ENCODE measurements at regions not wholly inside any gene's neighbourhood (a gene's known extent, or its start where the extent isn't known, plus 50 kb on each side); places are given as distances from the start of the nearest gene placed in this dataset.
"Not testable (repeated sequence)": the region's sequence is repeated elsewhere in the genome, so short reads cannot be mapped to it uniquely, and the experiment has no call there.

DNA sequence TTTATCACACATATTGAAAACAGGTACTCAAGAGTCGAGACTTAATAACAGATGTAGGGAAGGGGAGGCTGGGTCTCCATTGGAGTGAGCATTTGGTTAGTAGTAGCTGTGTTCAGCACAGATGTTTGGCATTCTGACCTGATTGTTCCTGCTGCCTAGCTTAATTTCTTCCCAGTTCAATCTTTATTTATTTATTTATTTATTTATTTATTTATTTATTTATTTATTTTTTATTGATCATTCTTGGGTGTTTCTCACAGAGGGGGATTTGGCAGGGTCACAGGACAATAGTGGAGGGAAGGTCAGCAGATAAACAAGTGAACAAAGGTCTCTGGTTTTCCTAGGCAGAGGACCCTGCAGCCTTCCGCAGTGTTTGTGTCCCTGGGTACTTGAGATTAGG lies 324.3 kb downstream of the CHM start:
- intact Hi-C loops (cut with micrococcal nuclease) = not testable (repeated sequence)

DNA sequence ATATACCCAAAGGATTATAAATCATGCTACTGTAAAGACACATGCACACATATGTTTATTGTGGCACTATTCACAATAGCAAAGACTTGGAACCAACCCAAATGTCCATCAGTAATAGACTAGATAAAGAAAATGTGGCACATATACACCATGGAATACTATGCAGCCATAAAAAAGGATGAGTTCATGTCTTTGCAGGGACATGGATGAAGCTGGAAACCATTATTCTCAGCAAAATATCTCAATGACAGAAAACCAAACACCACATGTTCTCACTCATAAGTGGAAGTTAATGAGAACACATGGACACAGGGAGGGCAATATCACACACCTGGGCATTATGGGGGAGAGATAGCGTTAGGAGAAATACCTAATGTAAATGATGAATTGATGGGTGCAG lies 323.8 kb upstream of the POF1B start:
- H3K9ac ChIP-seq (ENCODE audit: insufficient read depth in 1 of 2, low read depth in 2 of 2, low read length in 2 of 2); H4K20me1 ChIP-seq (replicated peaks; ENCODE audit: control insufficient read depth, insufficient read depth, low read length); BruUV-seq (replicated peaks); H3K9me3 ChIP-seq (replicated peaks; ENCODE audit: control insufficient read depth, insufficient read depth, low read depth, low read length); H3K9me1 ChIP-seq (ENCODE audit: control insufficient read depth, insufficient read depth, low read length); H3K27ac ChIP-seq (ENCODE audit: extremely low read depth, low read depth, low read length); H3K4me3 ChIP-seq; H3K79me2 ChIP-seq (ENCODE audit: control insufficient read depth, insufficient read depth, low read length); DNase-seq (ENCODE audit: extremely low read depth in 1 of 4, low spot score in 3 of 4); FAIRE-seq; intact Hi-C loops (cut with micrococcal nuclease); CTCF ChIA-PET (ENCODE audit: low intra/inter-chr PET ratio); POLR2A ChIA-PET; H3K27me3 ChIP-seq (ENCODE audit: control insufficient read depth in 2 of 2, insufficient read depth in 2 of 2, low read length in 2 of 2); H3K4me2 ChIP-seq (ENCODE audit: insufficient read depth, low read length); in situ Hi-C loops (cut with MboI); ATAC-seq; H3K4me1 ChIP-seq (replicated peaks in 1 of 2; ENCODE audit: control insufficient read depth in 2 of 2, insufficient read depth in 2 of 2, low read length in 2 of 2); H2AFZ ChIP-seq (ENCODE audit: low read depth, low read length); H3K36me3 ChIP-seq (ENCODE audit: control insufficient read depth, insufficient read depth, low read length): not testable (repeated sequence)
- no CpG with 5 or more reads among the region's 1 CpG for WGBS (ENCODE audit: insufficient coverage, low coverage, missing lambda C conversion rate)

More for the DNA sequence above, 324.3 kb downstream of the CHM start:
- in situ Hi-C loops (cut with MboI); H3K79me2 ChIP-seq (ENCODE audit: control insufficient read depth, insufficient read depth, low read length); H3K4me2 ChIP-seq (ENCODE audit: insufficient read depth, low read length); ATAC-seq; H3K9ac ChIP-seq (ENCODE audit: insufficient read depth in 1 of 2, low read depth in 2 of 2, low read length in 2 of 2); H3K36me3 ChIP-seq (ENCODE audit: control insufficient read depth, insufficient read depth, low read length); POLR2A ChIA-PET; H3K4me1 ChIP-seq (replicated peaks in 1 of 2; ENCODE audit: control insufficient read depth in 2 of 2, insufficient read depth in 2 of 2, low read length in 2 of 2); H4K20me1 ChIP-seq (replicated peaks; ENCODE audit: control insufficient read depth, insufficient read depth, low read length); CTCF ChIA-PET (ENCODE audit: low intra/inter-chr PET ratio); DNase-seq (ENCODE audit: extremely low read depth in 1 of 4, low spot score in 3 of 4); FAIRE-seq; H3K27ac ChIP-seq (ENCODE audit: extremely low read depth, low read depth, low read length); H3K4me3 ChIP-seq; H2AFZ ChIP-seq (ENCODE audit: low read depth, low read length); H3K9me1 ChIP-seq (ENCODE audit: control insufficient read depth, insufficient read depth, low read length); H3K27me3 ChIP-seq (ENCODE audit: control insufficient read depth in 2 of 2, insufficient read depth in 2 of 2, low read length in 2 of 2); H3K9me3 ChIP-seq (replicated peaks; ENCODE audit: control insufficient read depth, insufficient read depth, low read depth, low read length); BruUV-seq (replicated peaks): not testable (repeated sequence)
- WGBS (ENCODE audit: insufficient coverage, low coverage, missing lambda C conversion rate) = 0% methylated on average over 1 of the region's 2 CpGs

Measured in K562 (cell line).